OCI-LY7 (cell line): ENCODE measurements at regions not wholly inside any gene's neighbourhood (a gene's known extent, or its start where the extent isn't known, plus 50 kb on each side); places are given as distances from the start of the nearest gene placed in this dataset.

Experiments used
- BruUV-seq: library from RNA; stranded (reverse); fragments of 400-500 nt; replicated peaks from 2 replicates; lab custom pipeline; 2021; lab: Mats Ljungman, UMichigan
- CTCF ChIA-PET: fragments of 300-600 bp; sonication (Branson Sonifier 250); formaldehyde crosslinking; loops from one replicate; lab custom pipeline; 2022; ENCODE audit warnings: antibody characterized with exemption; ENCODE audit not compliant: unreplicated experiment; lab: Charles Lee
- POLR2A ChIA-PET: fragments of 300-600 bp; sonication (Branson Sonifier 250); formaldehyde crosslinking; loops from one replicate; lab custom pipeline; 2022; ENCODE audit warnings: antibody characterized with exemption; lab: Charles Lee
- DNase-seq: peaks from one replicate; pipeline ENCODE4 v3.0.0-alpha.2; 2015; ENCODE audit warnings: low spot score
- H2AFZ ChIP-seq: fragments of 200-600 bp; sonication (generic), shearing (Covaris generic); 2 replicates; pipeline ENCODE4 v1.6.1; 2014; ENCODE audit warnings: mild to moderate bottlenecking, antibody characterized with exemption, low read length, moderate library complexity
- H3K27ac ChIP-seq: fragments of 200-600 bp; sonication (generic); 2 replicates; pipeline ENCODE4 v1.5.1; 2014; ENCODE audit warnings: mixed run types, low read depth, mild to moderate bottlenecking, moderate library complexity, low read length, inconsistent platforms; ENCODE audit not compliant: poor library complexity, severe bottlenecking
- H3K36me3 ChIP-seq: fragments of 200-600 bp; sonication (generic); 2 replicates; pipeline ENCODE4 v1.6.1; 2014; ENCODE audit warnings: mild to moderate bottlenecking, antibody characterized with exemption, low read length, moderate library complexity, mixed read lengths; ENCODE audit not compliant: insufficient read depth
- H3K4me1 ChIP-seq: fragments of 200-600 bp; sonication (generic); 2 replicates; pipeline ENCODE4 v1.5.1; 2014; ENCODE audit warnings: mild to moderate bottlenecking, low read length; ENCODE audit not compliant: insufficient read depth, poor library complexity, severe bottlenecking
- H3K4me2 ChIP-seq: fragments of 200-600 bp; sonication (generic); 2 replicates; pipeline ENCODE4 v1.6.1; 2014; ENCODE audit warnings: mild to moderate bottlenecking, low read length
- H3K4me3 ChIP-seq: fragments of 200-600 bp; sonication (generic); 2 replicates; pipeline ENCODE4 v1.5.1; 2014; ENCODE audit warnings: mild to moderate bottlenecking, low read depth, low read length; ENCODE audit not compliant: poor library complexity, severe bottlenecking
- H3K79me2 ChIP-seq: fragments of 200-600 bp; sonication (generic); 2 replicates; pipeline ENCODE4 v1.6.1; 2016; ENCODE audit warnings: low read depth, mild to moderate bottlenecking, low read length, moderate library complexity, mixed read lengths; ENCODE audit not compliant: insufficient read depth
- H3K9me2 ChIP-seq: fragments of 200-600 bp; sonication (generic); 2 replicates; pipeline ENCODE4 v1.6.1; 2016; ENCODE audit warnings: mild to moderate bottlenecking, low read length, mixed read lengths; ENCODE audit not compliant: insufficient read depth
- H3K9me3 ChIP-seq: fragments of 200-600 bp; sonication (generic); 2 replicates; pipeline ENCODE4 v1.6.1; 2014; ENCODE audit warnings: mild to moderate bottlenecking, mixed run types, low read length, mixed read lengths
- H4K20me1 ChIP-seq: fragments of 200-600 bp; sonication (generic); 2 replicates; pipeline ENCODE4 v1.6.1; 2014; ENCODE audit warnings: mild to moderate bottlenecking, antibody characterized with exemption, low read length, moderate library complexity, mixed read lengths; ENCODE audit not compliant: insufficient read depth
- CTCF ChIP-seq: fragments of 200-600 bp; sonication (generic); conservative IDR thresholded peaks from 2 replicates; pipeline ENCODE4 v1.5.1; 2014; ENCODE audit warnings: mild to moderate bottlenecking, antibody characterized with exemption, low read length, moderate library complexity, mixed read lengths
- EZH2phosphoT487 ChIP-seq: fragments of 200-600 bp; sonication (generic); IDR thresholded peaks from 2 replicates; pipeline ENCODE4 v1.6.1; 2018; ENCODE audit warnings: low read depth, borderline replicate concordance, mild to moderate bottlenecking, mixed run types, antibody characterized with exemption, low read length, moderate library complexity, mixed read lengths
- intact Hi-C: fragments of 100-400 bp; cut with micrococcal nuclease; formaldehyde crosslinking; loops from one replicate; pipeline ENCODE4 v1.10.0; 2022; ENCODE audit not compliant: unreplicated experiment

DNA sequence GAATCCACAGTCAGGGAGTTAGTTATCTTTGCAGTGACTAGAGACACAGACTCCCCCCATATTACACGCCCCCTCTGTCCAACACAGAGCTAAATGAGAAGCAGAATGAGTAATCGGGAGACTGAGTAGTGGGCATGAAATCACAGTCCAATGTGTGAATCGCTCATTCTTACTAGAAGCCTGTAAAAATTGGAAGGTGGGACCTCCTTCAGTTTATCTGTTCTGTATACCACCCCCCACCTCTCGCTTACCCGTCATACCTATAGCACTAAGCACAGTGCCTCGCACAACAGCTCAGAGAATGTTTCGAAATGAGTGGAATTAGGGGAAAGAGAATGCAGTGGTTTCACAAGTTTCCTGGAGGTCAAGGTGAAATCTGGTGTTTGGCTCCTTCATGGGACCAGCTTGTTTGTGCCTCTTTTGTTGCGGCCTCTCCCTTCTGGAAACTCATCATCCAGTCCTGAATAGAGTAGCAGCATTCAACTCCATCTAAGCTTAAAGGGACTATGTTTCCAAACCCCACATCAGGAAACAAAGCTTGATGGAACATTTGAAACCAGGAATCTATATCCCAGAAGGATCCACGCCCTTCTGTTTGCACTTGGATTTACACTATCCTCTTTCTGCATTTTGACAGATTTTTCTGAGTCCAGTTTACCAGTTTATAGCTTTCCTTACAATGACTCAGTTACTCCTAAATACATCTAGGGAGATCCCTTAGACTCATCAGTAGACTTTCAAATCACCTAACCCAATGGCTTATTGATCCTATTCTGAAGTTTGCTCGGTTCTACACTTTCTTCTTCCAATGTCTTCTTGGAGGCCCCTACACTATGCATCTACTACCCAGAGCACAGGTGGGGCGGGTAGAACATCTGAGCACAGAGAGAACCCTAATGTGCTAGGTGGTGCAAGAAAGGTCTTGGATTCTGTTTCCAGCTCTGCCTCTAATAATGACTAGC, 59.2 kb upstream of the PIM1 start:
- TF ChIP-seq EZH2phosphoT487 (no peak), CTCF (no peak)
- Histone ChIP-seq H4K20me1 (no peaks in the 10 kb centered on the region), H3K79me2 (no peaks in the 10 kb centered on the region), H3K36me3 (no peaks in the 10 kb centered on the region), H3K4me3 (no peak overlapping the region), H2AFZ (no peak overlapping the region), H3K4me2 (no peak overlapping the region), H3K9me2 (no peaks in the 10 kb centered on the region), H3K4me1 (no peaks in the 10 kb centered on the region), H3K9me3 (no peaks in the 10 kb centered on the region), H3K27ac (no peak overlapping the region)
- no TSS peak for BruUV-seq
- no peak for DNase-seq
- CTCF ChIA-PET, result no interaction called here
- intact Hi-C loops, result no loop called here
- POLR2A ChIA-PET, result interaction anchor here (0.6 to 1.3 kb wide), 5 partner anchors 9 to 60 kb away, joined by 3 to 5 read pairs (median 3); no protein-coding TSS in a partner anchor

DNA sequence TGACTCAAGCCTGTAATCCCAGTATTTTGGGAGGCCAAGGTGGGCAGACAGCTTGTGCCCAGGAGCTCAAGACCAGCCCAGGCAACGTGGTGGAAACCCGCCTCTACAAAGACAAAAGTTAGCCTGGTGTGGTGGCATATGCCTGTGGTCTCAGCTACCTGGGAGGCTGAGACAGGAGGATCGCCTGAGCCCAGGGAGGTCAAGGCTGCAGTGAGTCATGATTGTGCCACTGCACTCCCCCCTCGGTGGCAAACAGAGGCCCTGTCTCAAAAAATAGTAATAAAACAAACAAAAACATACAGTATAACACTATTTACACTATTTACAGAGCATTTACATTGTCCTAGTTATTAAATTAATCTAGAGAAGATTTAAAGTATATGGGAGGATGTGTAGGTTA, 56.0 kb upstream of the PIM1 start:
- CTCF ChIA-PET, result no interaction called here
- intact Hi-C loops, result no loop called here
- POLR2A ChIA-PET, result no interaction called here
- Histone ChIP-seq H3K36me3 (no peaks in the 10 kb centered on the region), H3K9me3 (no peaks in the 10 kb centered on the region), H3K27ac (no peak overlapping the region), H3K4me1 (no peaks in the 10 kb centered on the region), H4K20me1 (no peaks in the 10 kb centered on the region), H3K4me3 (no peak overlapping the region), H3K9me2 (no peaks in the 10 kb centered on the region), H3K79me2 (no peaks in the 10 kb centered on the region), H2AFZ (no peak overlapping the region), H3K4me2 (no peak overlapping the region)
- no TSS peak for BruUV-seq
- TF ChIP-seq CTCF (no peak), EZH2phosphoT487 (no peak)
- DNase-seq, result no peak

- TF ChIP-seq CTCF (no peak), EZH2phosphoT487 (no peak)
- Histone ChIP-seq H4K20me1 (no peaks in the 10 kb centered on the region), H3K4me3 (no peak overlapping the region), H3K9me3 (no peaks in the 10 kb centered on the region), H3K36me3 (no peaks in the 10 kb centered on the region), H2AFZ (no peak overlapping the region), H3K27ac (no peak overlapping the region), H3K79me2 (no peaks in the 10 kb centered on the region), H3K4me1 (no peaks in the 10 kb centered on the region), H3K4me2 (no peak overlapping the region), H3K9me2 (no peaks in the 10 kb centered on the region)
- DNase-seq, result no peak
- no TSS peak for BruUV-seq
- intact Hi-C loops, result no loop called here
- CTCF ChIA-PET, result no interaction called here
- POLR2A ChIA-PET, result no interaction called here
Observed at GRCh38 chr6:37114612-37115011, 55.3 kb upstream of the PIM1 start.
